Osteocyte (in vitro differentiated cells): ENCODE measurements at regions not wholly inside any gene's neighbourhood (a gene's known extent, or its start where the extent isn't known, plus 50 kb on each side); places are given as distances from the start of the nearest gene placed in this dataset.
"Not testable (repeated sequence)": the region's sequence is repeated elsewhere in the genome, so short reads cannot be mapped to it uniquely, and the experiment has no call there.

Experiments used
- DNase-seq: peaks from one replicate; pipeline ENCODE4 v3.0.0; 2021; ENCODE audit warnings: mixed read lengths; ENCODE audit not compliant: unreplicated experiment; ENCODE audit errors: extremely low spot score
- H3K27ac Mint-ChIP-seq: one replicate; pipeline ENCODE4 v1.8.0; 2021; ENCODE audit warnings: mild to moderate bottlenecking, mixed read lengths; ENCODE audit not compliant: unreplicated experiment
- H3K27me3 Mint-ChIP-seq: one replicate; pipeline ENCODE4 v1.8.0; 2021; ENCODE audit warnings: mixed read lengths; ENCODE audit not compliant: unreplicated experiment
- H3K36me3 Mint-ChIP-seq: one replicate; pipeline ENCODE4 v1.8.0; 2021; ENCODE audit warnings: mixed read lengths; ENCODE audit not compliant: unreplicated experiment
- H3K4me1 Mint-ChIP-seq: one replicate; pipeline ENCODE4 v1.8.0; 2021; ENCODE audit warnings: mixed read lengths; ENCODE audit not compliant: unreplicated experiment
- H3K4me3 Mint-ChIP-seq: one replicate; pipeline ENCODE4 v1.8.0; 2021; ENCODE audit warnings: mild to moderate bottlenecking, moderate library complexity, mixed read lengths; ENCODE audit not compliant: unreplicated experiment
- H3K9me3 Mint-ChIP-seq: one replicate; pipeline ENCODE4 v1.8.0; 2021; ENCODE audit warnings: mixed read lengths; ENCODE audit not compliant: unreplicated experiment
- CTCF ChIP-seq: fragments of 200-600 bp; sonication (generic); IDR thresholded peaks from 2 replicates; pipeline ENCODE4 v1.5.0; 2021; ENCODE audit warnings: antibody characterized with exemption, mild to moderate bottlenecking, moderate library complexity

GRCh38 chr14:38605193-38606114 is 349.6 kb upstream of the CLEC14A start:
- DNase-seq: no peak
- Mint-ChIP-seq H3K4me3 (no peak overlapping the region), H3K4me1 (no peaks in the 10 kb centered on the region), H3K27me3 (no peaks in the 10 kb centered on the region), H3K27ac (no peak overlapping the region), H3K36me3 (no peaks in the 10 kb centered on the region), H3K9me3 (peaks cover 13% of the 10 kb centered on the region)
- TF ChIP-seq CTCF: no peak

- H3K4me1 Mint-ChIP-seq, H3K27ac Mint-ChIP-seq, H3K4me3 Mint-ChIP-seq, H3K9me3 Mint-ChIP-seq, H3K36me3 Mint-ChIP-seq, DNase-seq, H3K27me3 Mint-ChIP-seq: not testable (repeated sequence)
These were observed 344.7 kb upstream of the CLEC14A start for GRCh38 chr14:38600572-38600971.

DNA sequence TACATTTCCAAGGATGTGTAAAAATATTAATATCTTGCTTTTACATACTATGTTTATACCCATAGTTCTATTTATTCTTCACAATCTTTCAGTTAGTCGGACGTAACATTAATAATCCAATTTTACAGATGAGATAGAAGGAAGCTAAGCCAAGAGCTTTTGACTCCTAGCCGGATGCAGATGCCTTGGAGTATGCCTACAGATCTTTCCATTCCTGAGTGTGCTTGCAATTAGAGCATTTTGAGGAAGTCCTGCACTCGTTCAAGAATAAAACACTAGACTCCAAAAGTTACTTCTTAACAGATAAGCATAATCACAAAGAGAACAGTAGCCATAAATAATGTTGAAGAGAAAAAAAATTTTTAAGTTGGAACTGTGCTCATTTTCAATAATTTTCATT is 337.6 kb upstream of the CLEC14A start:
- peaks cover 6% of the 10 kb centered on the region for H3K9me3 Mint-ChIP-seq
- no peak overlapping the region for H3K27ac Mint-ChIP-seq
- no peaks in the 10 kb centered on the region for H3K36me3 Mint-ChIP-seq
- H3K4me1 Mint-ChIP-seq: no peaks in the 10 kb centered on the region
- TF ChIP-seq CTCF: no peak
- no peak for DNase-seq
- no peaks in the 10 kb centered on the region for H3K27me3 Mint-ChIP-seq
- H3K4me3 Mint-ChIP-seq: no peak overlapping the region

GRCh38 chr14:38592764-38593442 is 337.0 kb upstream of the CLEC14A start:
- Mint-ChIP-seq H3K27ac (no peak overlapping the region), H3K27me3 (no peaks in the 10 kb centered on the region), H3K4me1 (no peaks in the 10 kb centered on the region), H3K4me3 (no peak overlapping the region), H3K36me3 (no peaks in the 10 kb centered on the region), H3K9me3 (peaks cover 6% of the 10 kb centered on the region)
- no peak for DNase-seq
- TF ChIP-seq CTCF: no peak

DNA sequence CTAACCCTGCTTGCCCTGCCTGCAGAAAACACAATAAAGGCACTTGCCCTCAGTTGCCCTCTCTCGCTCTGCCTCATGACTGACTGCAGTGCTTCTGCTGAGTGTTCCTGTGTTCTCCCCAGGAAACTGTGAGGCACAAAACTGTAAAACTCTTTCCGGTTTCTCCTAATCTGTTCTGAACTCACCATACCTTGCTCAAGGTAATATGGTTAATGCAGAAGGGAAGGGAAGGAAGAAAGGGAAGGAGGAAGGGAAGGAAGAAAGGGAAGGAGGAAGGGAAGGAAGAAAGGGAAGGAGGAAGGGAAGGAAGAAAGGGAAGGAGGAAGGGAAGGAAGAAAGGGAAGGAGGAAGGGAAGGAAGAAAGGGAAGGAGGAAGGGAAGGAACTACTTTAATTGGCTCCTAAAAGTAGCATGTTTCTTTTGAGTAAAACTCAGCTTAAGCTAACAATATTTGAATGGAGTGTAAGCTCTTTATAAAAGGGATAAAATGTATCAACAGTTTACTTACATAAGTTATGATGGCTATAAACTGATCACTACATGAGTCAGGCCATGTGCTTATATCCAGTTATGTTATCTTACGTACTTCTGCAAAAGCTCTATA is 334.0 kb upstream of the CLEC14A start:
- Mint-ChIP-seq H3K9me3 (peaks cover 8% of the 10 kb centered on the region), H3K27ac (no peak overlapping the region), H3K4me3 (no peak overlapping the region), H3K36me3 (no peaks in the 10 kb centered on the region), H3K4me1 (no peaks in the 10 kb centered on the region), H3K27me3 (no peaks in the 10 kb centered on the region)
- TF ChIP-seq CTCF: no peak
- DNase-seq: no peak
